Stimulated activated CD4-positive, alpha-beta T cell treated with anti-CD3 and anti-CD28 coated beads, TNF-alpha, amount 100 ng/mL, for 24 hours (primary cell): ENCODE measurements at regions not wholly inside any gene's neighbourhood (a gene's known extent, or its start where the extent isn't known, plus 50 kb on each side); places are given as distances from the start of the nearest gene placed in this dataset.
"Not testable (repeated sequence)": the region's sequence is repeated elsewhere in the genome, so short reads cannot be mapped to it uniquely, and the experiment has no call there.

Experiments
- DNase-seq, 3 experiments: peaks; one replicate each; pipeline ENCODE4 v3.0.0-alpha.2; 2020; ENCODE audit warnings: low read depth in 3 of 3

DNA sequence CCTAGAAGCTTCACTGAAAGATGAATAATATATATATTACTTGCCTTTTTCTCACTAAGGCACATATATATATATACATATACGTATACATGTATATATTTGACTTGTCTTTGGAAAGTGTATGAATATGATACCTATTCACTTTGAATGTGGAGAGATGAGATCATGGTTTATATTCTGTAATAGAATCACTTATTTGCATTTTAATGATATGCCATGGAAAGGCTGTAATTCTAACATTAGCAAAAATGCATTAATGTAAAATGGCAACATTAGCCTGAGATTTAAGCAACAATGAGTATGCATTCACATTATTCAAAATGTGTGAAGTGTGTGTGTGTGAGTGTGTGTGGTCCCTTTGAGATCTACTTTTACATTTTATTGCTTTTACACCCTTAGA is 54.5 kb upstream of the PRKD1 start:
- no peak for DNase-seq

DNA sequence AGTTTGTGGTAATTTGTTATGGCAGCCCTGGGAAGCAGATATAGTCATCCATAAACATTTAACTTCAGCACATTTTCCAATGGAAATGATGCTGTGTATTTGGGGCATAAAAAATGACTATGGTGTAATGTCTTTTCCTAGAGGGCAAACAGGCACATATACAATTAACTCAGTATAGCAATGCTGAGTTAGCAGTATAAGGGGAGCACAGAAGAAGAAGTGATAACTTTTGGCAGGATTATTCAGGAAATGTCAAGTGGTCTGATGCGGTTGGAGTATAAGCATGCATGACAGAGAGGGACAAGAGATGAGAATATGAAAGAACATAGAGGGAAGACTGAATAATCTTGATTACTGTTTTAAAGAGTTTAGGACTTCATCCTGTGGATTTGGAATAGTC is 55.3 kb upstream of the PRKD1 start:
- DNase-seq: no peak

DNA sequence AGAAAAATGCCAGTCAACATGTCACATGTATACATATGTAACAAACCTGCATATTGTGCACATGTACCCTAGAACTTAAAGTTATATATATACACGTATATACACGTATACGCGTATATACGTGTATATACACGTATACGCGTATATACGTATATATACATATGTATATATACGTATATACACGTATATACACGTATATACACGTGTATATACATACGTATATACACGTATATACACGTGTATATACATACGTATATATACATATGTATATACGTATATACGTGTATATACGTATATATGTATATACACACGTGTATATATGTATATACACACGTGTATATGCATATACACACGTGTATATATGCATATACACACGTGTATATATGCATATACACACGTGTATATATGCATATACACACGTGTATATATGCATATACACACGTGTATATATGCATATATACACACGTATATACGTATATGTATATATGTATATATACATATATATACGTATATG is 62.8 kb upstream of the PRKD1 start:
- not testable (repeated sequence) for DNase-seq

DNA sequence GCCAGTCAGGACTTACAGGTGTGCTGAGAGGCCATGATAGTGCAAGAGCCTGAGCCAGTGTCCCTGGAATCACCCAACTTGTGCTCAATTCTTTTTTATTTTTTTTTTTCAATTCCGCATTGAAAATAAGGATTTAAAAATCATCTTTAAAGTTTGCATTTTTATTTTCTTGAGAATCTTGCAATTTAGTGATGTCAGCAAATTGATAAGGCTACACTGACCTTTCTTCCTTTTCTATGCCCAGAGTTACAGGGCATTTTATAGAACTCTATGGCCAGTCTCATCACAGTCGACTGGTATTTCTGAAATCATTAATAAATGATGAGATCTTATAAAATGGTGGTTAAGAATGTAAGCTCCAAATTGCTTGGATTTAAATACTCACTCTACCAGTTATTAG is 63.3 kb upstream of the PRKD1 start:
- DNase-seq: no peak

DNA sequence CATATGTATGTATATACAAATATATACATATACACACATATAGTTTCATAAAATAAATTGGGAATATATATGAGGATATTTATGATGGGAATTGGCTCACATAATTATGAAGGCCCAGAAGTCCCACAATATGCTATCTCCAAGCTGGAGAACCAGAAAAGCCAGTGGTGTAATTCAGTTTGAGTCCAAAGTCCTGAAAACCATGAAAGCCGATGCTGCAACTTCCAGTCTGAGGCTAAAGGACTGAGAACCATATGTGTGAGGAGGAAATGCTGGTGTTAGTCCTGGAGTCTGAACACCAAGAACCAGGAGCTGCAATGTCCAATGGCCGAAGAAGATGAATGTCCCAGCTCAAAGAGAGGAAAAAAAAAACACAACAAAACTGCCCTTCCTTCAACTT is 65.5 kb upstream of the PRKD1 start:
- DNase-seq: no peak

DNA sequence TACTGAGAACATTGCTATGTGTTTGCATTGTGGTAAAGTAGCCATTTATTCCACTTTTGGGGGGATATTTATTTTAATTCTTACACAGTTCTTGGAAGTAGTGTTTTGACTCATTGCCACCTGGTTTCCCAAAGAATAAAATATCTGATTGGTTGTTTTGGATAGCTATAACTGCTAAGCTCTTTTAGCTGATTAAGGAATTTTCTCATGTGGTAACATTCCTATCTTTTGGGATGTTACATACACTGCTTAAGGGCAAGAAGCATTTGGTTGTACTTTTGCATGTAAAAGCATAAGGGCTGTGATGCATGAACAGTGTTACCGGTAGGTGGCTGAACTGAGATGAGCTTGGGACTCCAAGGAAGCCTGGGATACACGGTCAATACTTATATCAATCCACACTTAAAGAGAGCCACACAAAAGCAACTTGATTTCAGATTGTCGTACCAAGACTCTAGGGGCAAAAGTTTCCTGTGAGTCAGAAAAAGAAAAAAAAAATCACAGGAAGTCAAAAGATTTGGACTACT is 71.4 kb upstream of the PRKD1 start:
- DNase-seq: no peak

DNA sequence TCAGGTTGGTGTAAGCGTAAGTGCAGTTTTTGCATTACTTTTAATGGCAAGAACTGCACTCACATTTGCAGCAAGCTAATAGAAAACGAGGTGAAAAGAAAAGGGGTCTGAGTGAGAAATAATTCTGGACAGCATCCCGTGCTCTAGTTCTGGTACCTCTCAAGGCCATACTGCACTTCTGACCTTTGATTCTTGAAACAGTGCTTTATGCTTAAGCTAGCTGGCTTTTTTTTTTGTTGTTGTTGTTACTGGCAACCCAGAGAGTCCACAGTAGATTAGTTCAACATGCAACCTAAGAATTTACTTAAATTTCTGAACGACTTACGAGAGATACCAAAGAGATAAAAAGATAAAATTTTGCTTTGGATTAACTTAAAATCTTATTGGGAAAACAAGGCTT is 75.2 kb upstream of the PRKD1 start:
- no peak for DNase-seq

DNA sequence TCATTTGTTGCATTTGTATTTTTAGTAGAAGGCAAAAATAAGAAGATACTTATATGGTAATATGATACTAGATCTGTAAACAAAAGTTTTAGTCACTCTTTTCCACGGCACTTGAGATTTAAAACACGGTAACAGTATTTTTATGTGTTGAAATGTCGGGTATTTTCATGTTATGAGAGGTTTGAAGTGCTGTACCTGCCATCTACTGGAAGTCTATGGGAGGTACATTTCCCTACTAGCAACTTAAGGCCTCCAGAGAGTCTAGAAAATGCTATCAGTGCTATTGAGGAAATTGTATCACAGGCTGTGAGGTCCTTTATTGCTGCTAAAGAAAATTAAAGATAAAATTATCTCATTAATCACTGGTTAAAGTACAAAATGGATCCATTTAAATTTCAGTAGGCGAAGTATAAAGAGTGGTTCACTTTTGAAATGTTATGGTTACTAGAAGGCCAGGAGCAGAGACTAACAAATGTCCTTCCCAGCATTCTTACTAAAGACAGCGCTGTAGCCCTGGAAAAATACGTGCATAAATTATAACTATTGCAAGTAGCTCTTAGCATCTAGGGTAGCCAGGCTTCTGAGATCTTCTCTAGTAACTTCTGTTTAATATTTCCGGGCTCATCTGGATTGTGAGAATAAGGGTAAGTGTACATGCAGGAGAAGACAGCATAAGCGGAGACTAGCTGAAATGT is 77.6 kb upstream of the PRKD1 start:
- DNase-seq: no peak

DNA sequence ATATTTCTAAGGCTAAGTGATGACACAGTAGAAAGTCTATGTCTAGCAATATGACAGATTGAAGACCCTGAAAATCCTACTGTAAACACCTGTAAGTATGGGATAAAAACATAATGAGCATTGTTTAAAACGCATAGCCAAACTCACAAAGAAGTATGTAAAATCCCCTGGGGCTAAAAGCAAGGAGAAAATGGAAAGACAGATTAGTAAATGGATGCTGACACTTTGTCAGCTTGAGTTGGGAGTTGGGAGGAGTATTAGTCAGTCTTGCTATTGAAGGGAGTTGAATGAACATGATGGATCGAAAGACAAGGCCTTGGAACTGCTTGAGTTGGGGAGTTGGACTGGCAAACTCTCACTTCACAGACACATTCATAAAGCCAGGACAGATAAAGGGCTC is 79.0 kb upstream of the PRKD1 start:
- no peak for DNase-seq

DNA sequence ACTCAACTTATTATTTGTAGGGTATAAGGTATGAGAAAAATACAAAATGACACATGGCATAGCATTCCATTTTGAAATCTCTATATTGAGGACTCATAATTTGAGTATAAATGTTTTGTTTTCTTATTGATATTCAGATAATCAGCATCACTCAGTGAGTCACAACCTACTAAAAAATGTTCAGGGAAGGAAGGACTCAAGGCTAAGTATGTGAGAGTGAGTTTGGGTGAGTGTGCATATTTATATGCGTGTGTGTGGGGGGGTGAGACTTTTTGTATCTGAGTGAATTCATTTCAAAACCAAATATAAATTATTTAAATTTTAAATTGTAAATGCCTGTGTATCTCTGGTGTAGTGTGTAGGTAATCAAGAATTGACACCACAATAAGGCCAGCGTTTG is 87.8 kb upstream of the PRKD1 start:
- no peak for DNase-seq

DNA sequence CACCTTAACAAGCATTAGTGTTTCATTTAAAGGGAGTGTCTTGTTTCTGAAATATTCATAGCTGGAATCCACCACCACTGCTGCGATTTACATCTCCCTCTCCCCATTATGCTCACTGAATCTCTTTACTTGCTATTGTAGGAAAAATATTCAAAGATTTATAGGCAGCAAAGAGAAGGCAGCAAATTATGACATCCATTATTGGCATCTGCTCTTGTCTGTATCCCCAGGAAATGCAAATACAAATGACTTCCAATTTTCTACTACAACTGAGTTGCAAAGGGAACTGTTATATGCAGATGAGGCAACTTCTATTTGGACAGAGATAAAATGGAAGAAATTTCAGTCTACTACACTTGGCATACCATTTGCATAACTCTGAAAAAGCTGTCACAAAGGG is 88.4 kb upstream of the PRKD1 start:
- DNase-seq: no peak

DNA sequence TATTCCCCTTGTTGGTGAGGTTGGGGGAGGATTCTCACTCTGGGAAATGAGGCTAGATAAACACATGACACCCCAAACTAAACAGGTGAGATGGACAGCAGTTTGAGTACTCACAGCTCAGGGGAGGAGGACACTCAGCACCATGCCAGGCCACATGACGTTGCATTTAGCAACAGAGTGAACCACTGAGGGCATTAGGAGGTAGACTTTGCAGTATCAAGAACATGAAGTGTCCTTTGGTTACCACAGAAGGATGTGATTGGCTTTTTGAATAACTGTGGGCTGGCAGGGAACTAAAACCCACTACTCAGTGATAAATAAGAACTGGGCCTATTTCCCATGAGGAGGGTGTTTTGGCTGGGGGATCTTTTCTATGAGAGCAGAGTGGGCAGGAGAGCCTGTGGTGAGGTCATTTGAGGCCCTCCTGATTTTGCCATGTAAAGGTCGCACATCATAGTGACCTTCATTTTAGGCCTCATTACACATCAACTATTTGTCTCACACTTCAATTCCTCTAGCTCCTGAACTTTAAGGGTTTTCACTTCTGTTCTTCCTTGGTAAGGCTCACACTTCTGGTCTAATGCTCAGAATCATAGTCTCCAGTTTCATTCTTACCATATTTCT is 89.8 kb upstream of the PRKD1 start:
- DNase-seq: no peak

DNA sequence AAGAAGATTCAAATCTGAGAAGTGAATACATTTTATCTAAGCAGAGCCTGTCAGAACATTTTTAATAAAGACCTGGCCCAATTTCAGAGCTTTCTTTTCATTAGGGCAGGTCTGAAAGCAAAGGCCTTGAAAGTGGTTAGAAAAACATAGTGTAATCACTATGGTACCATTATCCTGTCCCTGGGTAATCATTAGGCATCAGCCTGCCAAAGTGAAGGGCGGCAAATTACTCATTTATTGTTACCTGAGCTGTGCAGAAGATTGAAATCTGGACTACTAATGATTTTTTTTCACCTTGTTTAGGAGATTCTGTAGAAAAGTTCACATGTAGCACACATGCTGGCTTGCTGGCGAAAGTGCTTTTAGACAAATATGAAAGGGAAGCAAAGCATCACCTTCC is 92.6 kb upstream of the PRKD1 start:
- no peak for DNase-seq

DNA sequence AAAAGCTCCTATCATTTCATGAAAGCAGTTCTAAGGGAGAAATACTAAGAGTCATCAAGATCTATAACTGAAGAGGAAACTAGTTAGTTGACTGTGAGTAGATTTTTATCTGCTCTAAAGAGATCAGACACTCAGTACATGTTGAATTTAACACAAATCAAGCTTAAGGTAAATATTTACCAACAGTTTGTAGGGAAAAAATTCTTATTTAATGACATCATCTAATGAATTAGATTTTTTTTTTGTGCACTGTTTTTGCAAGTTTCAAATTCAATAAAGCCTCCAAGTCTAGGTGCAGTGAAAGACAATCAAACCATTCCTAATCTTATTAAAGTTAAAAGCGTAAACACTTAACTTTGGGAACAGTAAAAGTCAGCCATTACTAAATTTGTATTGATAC is 93.0 kb upstream of the PRKD1 start:
- DNase-seq: no peak

DNA sequence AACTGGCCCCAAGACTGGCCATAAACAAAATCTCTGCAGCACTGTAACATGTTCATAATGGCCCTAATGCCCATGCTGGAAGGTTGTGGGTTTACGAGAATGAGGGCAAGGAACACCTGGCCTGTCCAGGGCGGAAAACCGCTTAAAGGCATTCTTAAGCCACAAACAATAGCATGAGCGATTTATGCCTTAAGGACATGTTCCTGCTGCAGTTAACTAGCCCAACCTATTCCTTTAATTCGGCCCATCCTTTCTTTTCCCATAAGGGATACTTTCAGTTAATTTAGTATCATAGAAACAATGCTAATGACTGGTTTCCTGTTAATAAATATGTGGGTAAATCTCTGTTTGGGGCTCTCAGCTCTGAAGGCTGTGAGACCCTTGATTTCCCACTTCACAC is 95.7 kb upstream of the PRKD1 start:
- not testable (repeated sequence) for DNase-seq

DNA sequence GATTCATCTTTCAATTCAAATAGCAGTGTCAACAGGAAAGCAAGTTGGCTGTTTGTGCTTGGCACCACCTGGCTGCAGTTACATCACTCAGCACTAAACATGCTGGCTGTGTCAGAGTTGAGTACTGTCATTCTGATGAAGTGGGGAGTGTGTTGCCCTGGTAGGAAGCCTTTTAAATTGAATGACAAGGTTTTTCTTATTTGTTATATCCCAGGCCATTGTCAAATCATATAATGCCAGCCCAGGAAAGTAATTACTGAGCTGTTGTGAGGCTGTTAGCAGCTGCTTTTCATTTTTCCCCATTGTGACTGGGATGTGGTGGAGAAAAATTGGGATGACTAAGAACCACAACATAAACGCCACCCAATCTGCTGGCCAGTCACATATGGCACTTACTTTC is 106.5 kb upstream of the PRKD1 start:
- DNase-seq: no peak

DNA sequence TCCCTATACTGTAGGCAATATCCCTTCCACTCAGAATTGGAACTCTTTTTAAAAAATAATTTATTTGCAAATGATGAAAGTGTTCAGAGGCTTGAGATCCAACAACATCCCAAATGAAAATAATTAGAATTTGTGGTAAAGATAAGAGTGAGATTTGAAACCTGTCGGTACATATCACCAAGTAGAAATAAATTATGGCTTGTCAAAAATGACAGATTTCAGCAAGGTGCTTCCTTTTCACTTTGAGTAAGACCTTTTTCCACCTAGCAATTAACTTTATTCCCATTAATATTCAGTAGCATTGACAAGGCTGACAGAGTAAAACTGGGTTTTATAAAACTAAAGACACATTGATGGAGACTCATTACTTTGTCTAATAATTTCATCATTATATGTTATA is 107.7 kb upstream of the PRKD1 start:
- DNase-seq: no peak

DNA sequence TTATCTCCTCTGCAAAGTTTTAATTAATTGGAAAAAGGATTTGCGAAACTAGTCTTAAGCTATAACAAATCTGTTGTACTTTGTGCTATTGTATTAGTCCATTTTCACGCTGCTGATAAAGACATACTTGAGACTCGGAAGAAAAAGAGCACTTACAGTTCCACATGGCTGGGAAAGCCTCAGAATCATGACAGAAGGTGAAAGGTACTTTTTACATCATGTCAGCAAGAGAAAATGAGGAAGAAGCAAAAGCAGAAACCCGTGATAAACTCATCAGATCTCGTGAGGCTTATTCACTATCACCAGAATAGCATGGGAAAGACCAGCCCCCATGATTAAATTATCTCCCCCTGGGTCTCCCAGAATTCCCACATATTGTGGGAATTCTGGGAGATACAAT is 118.1 kb upstream of the PRKD1 start:
- DNase-seq: no peak

DNA sequence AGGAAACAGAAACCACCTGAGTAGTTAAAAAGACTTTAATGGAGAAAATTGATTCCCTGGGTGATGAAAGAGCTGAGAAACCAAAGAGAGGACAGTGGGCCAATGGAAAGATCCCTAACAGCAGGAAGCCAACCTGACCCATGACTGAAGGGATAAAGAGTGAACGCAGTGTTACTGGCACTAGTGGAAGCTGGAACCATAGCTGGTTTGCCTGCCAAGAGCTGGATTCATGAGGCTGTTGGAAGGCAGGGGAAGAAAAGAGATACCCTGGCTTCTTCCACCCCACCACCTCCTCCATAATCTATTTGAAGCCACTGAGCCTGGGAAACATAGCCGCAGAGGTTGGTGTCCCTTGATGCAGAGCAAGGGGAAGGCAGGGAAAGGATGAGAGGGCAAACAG is 125.5 kb upstream of the PRKD1 start:
- no peak for DNase-seq

DNA sequence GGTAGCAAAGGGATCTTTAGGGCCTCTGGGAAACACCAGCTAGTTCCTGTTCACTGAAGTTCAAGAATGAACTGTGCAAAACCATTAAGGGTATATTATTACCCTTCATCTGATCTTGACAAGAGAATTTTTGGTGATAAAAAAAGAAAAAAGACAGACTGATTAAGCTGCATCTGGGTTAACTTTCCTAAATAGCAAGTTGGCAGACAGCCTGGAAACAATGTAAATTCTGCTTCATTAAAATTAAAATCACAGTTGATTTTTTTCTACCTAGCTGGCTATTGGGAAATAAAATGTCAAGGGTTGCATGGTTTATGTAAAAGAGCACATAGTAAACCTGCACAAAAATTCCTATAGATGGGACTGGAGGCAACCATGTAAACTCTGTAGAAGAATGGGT is 126.6 kb upstream of the PRKD1 start:
- no peak for DNase-seq

DNA sequence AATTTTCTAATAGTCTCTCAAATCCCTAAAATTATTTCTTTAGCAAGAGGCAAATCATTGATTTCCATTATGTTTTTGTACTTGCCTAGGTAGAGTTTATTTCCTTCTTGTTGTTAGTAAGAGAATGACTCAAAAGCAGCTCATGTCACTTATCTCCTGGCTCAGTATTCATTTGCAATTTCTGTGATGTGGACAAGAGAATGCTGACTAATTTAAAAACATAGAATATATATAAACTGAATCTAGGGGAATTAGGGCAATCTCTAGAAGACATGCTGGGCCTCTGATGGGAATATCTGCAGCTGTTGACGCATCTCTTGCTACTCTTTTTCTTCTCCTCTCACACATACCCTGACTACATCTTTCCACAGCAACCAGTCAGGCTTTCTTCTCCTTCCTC is 130.8 kb upstream of the PRKD1 start:
- no peak for DNase-seq

DNA sequence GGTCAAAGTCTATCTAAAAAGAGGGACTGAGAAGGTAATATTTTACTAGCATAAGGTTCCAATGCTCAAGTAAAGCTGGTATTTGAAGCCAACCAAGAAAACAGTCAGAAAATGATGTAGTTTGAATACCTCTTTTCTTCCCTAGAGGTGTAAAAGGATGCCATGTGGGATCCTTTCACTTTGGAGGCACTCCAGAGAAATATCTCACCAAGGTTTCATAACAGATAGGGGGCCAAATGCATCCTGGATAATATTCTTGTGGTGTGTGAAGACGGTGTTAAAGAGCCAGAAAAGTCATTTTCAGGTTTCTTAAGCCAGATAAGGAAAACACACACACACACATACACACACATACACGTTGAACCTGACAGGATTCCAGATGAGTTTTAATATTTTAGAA is 136.1 kb upstream of the PRKD1 start:
- no peak for DNase-seq

DNA sequence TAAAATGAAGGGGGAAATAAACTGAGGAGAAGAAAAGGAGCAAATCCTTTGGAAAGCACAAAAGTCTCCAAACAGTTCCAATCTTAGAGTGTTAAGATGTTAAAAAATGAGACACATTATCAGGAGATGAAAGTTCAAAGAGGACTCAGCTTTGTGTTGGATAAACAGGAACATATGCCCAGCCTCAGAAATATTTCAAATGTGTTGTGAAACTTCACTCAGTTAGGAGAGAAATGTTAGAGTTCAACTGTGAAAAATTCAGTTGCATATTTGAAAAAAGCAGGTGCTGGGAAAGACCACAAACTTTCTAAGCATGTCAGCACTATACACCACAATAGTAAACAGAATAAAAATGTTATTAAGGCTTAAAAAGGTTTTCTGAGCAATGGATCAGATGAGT is 136.8 kb upstream of the PRKD1 start:
- DNase-seq: no peak

DNA sequence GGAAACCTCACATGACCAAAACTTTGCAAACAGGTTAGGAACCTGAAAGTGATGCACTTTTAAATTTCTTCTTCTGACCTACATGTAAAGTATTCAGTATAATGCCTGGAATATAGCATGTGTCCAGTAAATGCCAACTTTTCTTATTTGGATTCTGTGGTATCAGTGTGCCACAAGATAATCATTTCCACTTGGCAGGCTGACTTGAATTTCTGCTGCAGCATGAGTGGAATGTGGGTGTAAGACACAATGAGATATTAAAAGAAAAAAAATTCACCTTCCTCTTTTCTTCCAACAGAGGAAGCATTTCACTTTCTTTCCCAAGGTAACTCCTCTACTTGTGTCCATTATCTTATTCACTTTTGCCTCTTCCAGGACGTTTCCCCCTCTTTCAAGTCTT is 141.9 kb upstream of the PRKD1 start:
- DNase-seq: no peak
